ENCODE measurements at regions not wholly inside any gene's neighbourhood (a gene's known extent, or its start where the extent isn't known, plus 50 kb on each side); places are given as distances from the start of the nearest gene placed in this dataset.

DNA sequence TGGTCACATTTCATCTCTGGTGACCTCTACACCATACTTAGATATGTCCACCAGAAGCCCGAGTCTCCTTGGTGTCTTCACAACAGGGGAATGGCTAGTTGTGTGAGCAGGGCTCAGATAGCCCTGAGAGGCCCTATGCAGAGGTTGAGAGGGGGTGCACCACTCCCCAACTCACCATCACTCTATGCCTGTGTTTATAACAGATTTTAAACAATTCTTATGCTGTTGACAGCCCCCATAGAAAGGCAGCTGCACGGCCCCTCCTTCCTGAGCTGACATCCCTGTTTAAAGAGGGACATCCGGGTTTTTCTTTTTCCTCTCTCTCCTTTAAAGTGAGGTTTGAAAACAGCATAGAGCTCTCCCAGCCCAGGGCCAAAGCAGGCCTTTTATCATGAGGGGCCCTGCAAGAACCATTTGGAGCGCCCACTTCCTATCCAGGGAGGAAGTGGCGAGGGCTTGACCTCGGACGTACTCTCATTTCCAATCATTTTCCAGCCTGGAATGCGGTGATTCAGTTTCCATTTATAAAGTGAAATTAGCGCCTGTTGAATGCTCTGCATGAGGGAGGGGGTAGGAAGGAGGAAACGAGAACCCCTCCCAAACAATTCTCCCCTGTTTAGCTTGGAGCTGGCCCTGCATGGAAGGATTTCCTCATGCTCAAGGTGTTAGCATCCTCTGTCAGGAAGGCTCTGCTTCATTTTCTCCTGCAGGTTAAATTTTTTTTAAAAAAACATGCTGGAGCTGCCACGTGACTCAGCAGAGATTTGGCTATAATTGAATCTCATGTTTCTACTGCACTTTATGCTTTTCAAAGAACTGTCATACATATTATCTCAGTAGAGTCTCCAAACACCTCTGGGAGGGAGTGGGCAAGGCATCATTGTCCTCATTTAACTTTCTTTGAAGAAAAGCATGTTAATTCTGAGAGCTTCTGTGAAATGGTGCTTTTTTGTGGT lies 117.5 kb downstream of the DDX1 start:
- TF ChIP-seq, protein P1, sequence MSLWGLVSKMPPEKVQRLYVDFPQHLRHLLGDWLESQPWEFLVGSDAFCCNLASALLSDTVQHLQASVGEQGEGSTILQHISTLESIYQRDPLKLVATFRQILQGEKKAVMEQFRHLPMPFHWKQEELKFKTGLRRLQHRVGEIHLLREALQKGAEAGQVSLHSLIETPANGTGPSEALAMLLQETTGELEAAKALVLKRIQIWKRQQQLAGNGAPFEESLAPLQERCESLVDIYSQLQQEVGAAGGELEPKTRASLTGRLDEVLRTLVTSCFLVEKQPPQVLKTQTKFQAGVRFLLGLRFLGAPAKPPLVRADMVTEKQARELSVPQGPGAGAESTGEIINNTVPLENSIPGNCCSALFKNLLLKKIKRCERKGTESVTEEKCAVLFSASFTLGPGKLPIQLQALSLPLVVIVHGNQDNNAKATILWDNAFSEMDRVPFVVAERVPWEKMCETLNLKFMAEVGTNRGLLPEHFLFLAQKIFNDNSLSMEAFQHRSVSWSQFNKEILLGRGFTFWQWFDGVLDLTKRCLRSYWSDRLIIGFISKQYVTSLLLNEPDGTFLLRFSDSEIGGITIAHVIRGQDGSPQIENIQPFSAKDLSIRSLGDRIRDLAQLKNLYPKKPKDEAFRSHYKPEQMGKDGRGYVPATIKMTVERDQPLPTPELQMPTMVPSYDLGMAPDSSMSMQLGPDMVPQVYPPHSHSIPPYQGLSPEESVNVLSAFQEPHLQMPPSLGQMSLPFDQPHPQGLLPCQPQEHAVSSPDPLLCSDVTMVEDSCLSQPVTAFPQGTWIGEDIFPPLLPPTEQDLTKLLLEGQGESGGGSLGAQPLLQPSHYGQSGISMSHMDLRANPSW (CRISPR knock-in tag; conservative IDR thresholded peaks at IDR 0.05; ENCODE audit: low read depth), result no peak
- TF ChIP-seq, protein P2, sequence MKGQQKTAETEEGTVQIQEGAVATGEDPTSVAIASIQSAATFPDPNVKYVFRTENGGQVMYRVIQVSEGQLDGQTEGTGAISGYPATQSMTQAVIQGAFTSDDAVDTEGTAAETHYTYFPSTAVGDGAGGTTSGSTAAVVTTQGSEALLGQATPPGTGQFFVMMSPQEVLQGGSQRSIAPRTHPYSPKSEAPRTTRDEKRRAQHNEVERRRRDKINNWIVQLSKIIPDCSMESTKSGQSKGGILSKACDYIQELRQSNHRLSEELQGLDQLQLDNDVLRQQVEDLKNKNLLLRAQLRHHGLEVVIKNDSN (CRISPR knock-in tag; IDR thresholded peaks at IDR 0.05), result no peak
- TF ChIP-seq TEAD4 (CRISPR knock-in tag; IDR thresholded peaks at IDR 0.05) (no peak), CBFB (CRISPR knock-in tag; IDR thresholded peaks at IDR 0.05; ENCODE audit: low read depth) (no peak), ESRRA (CRISPR knock-in tag; IDR thresholded peaks at IDR 0.05; ENCODE audit: borderline replicate concordance) (no peak)
- ChIA-PET POLR2A (no interaction called here), CTCF (no interaction called here)
- H3K9me3 Mint-ChIP-seq, result no peaks in the 10 kb centered on the region; the same call in 1 of the 2 replicates
- no peaks in the 10 kb centered on the region for H3K4me1 Mint-ChIP-seq
- DNase-seq (ENCODE audit: low spot score) (no peak), ATAC-seq (no peak)
- no peak overlapping the region for H3K27ac Mint-ChIP-seq
- no peaks in the 10 kb centered on the region for H3K36me3 Mint-ChIP-seq
- no peak overlapping the region for H3K4me3 Mint-ChIP-seq
- H3K27me3 Mint-ChIP-seq (ENCODE audit: low read depth), result no peaks in the 10 kb centered on the region

DNA sequence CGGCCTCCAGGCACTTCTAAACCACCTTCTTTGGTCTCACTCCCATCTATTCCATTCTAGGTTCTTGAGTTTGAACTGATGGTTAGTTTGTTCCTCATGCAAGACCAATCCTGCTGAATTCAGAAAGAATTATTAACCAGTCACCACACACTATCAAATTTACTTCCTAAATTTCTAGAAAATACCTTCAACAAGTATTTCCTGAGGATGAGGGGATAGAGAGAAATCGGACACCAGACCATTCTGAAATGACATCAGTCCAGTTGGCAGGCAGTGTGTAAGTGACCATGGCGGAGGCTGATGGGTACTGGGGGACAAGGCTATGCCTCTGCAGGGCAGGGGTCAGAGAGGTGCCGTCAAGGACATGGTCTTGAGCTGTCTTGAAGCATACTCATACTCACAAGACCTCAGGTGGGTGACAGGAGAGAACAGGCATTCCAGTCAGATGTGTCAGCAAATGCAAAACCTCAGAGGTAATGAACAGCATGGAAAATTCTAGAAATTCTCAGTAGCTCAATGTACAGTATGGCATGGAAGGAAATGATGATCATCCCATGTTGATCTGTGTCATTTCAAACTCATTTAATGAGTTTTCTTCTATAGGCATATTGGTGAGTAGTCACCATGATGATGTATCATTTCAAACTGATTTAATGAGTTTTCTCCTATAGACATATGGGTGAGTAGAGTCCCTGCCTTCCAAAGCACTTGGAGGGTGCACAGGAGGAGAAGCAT lies 119.6 kb downstream of the DDX1 start:
- ChIA-PET POLR2A (no interaction called here), CTCF (no interaction called here)
- Mint-ChIP-seq H3K27me3 (ENCODE audit: low read depth) (no peaks in the 10 kb centered on the region), H3K4me1 (no peaks in the 10 kb centered on the region), H3K36me3 (no peaks in the 10 kb centered on the region), H3K27ac (no peak overlapping the region), H3K9me3 (no peaks in the 10 kb centered on the region; the same call in 1 of the 2 replicates), H3K4me3 (no peak overlapping the region)
- no peak for DNase-seq (ENCODE audit: low spot score)
- ATAC-seq, result no peak
- TF ChIP-seq, protein P3, sequence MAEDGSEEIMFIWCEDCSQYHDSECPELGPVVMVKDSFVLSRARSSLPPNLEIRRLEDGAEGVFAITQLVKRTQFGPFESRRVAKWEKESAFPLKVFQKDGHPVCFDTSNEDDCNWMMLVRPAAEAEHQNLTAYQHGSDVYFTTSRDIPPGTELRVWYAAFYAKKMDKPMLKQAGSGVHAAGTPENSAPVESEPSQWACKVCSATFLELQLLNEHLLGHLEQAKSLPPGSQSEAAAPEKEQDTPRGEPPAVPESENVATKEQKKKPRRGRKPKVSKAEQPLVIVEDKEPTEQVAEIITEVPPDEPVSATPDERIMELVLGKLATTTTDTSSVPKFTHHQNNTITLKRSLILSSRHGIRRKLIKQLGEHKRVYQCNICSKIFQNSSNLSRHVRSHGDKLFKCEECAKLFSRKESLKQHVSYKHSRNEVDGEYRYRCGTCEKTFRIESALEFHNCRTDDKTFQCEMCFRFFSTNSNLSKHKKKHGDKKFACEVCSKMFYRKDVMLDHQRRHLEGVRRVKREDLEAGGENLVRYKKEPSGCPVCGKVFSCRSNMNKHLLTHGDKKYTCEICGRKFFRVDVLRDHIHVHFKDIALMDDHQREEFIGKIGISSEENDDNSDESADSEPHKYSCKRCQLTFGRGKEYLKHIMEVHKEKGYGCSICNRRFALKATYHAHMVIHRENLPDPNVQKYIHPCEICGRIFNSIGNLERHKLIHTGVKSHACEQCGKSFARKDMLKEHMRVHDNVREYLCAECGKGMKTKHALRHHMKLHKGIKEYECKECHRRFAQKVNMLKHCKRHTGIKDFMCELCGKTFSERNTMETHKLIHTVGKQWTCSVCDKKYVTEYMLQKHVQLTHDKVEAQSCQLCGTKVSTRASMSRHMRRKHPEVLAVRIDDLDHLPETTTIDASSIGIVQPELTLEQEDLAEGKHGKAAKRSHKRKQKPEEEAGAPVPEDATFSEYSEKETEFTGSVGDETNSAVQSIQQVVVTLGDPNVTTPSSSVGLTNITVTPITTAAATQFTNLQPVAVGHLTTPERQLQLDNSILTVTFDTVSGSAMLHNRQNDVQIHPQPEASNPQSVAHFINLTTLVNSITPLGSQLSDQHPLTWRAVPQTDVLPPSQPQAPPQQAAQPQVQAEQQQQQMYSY (CRISPR knock-in tag; IDR thresholded peaks at IDR 0.05), result no peak
- TF ChIP-seq PRRX2 (CRISPR knock-in tag; IDR thresholded peaks at IDR 0.05) (no peak), ZNF232 (CRISPR knock-in tag; IDR thresholded peaks at IDR 0.05) (no peak), SP1 (CRISPR knock-in tag; conservative IDR thresholded peaks at IDR 0.05) (no peak), FOXK1 (CRISPR knock-in tag; IDR thresholded peaks at IDR 0.05) (no peak), ETV6 (CRISPR knock-in tag; IDR thresholded peaks at IDR 0.05) (no peak), ZNF416 (CRISPR knock-in tag; IDR thresholded peaks at IDR 0.05) (no peak), JAZF1 (CRISPR knock-in tag; IDR thresholded peaks at IDR 0.05) (no peak), OVOL2 (CRISPR knock-in tag; IDR thresholded peaks at IDR 0.05; ENCODE audit: borderline replicate concordance) (no peak)
- TF ChIP-seq, protein P4, sequence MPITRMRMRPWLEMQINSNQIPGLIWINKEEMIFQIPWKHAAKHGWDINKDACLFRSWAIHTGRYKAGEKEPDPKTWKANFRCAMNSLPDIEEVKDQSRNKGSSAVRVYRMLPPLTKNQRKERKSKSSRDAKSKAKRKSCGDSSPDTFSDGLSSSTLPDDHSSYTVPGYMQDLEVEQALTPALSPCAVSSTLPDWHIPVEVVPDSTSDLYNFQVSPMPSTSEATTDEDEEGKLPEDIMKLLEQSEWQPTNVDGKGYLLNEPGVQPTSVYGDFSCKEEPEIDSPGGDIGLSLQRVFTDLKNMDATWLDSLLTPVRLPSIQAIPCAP (CRISPR knock-in tag; IDR thresholded peaks at IDR 0.05), result no peak
- TF ChIP-seq, protein P5, sequence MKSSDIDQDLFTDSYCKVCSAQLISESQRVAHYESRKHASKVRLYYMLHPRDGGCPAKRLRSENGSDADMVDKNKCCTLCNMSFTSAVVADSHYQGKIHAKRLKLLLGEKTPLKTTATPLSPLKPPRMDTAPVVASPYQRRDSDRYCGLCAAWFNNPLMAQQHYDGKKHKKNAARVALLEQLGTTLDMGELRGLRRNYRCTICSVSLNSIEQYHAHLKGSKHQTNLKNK (CRISPR knock-in tag; IDR thresholded peaks at IDR 0.05), result no peak
- TF ChIP-seq, protein P6, sequence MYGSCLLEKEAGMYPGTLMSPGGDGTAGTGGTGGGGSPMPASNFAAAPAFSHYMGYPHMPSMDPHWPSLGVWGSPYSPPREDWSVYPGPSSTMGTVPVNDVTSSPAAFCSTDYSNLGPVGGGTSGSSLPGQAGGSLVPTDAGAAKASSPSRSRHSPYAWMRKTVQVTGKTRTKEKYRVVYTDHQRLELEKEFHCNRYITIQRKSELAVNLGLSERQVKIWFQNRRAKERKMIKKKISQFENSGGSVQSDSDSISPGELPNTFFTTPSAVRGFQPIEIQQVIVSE (CRISPR knock-in tag; IDR thresholded peaks at IDR 0.05; ENCODE audit: borderline replicate concordance), result no peak
- TF ChIP-seq, protein P7, sequence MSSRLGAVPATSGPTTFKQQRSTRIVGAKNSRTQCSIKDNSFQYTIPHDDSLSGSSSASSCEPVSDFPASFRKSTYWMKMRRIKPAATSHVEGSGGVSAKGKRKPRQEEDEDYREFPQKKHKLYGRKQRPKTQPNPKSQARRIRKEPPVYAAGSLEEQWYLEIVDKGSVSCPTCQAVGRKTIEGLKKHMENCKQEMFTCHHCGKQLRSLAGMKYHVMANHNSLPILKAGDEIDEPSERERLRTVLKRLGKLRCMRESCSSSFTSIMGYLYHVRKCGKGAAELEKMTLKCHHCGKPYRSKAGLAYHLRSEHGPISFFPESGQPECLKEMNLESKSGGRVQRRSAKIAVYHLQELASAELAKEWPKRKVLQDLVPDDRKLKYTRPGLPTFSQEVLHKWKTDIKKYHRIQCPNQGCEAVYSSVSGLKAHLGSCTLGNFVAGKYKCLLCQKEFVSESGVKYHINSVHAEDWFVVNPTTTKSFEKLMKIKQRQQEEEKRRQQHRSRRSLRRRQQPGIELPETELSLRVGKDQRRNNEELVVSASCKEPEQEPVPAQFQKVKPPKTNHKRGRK (CRISPR knock-in tag; IDR thresholded peaks at IDR 0.05; ENCODE audit: borderline replicate concordance), result no peak
